H1 (cell line): ENCODE measurements at regions not wholly inside any gene's neighbourhood (a gene's known extent, or its start where the extent isn't known, plus 50 kb on each side); places are given as distances from the start of the nearest gene placed in this dataset.

Experiments used
- CREB1 ChIP-seq: IDR thresholded peaks from 2 replicates; pipeline ENCODE4 v1.6.1; 2012; ENCODE audit warnings: inconsistent platforms
- CTCF ChIP-seq, 3 experiments: IDR thresholded peaks; 1 replicate in 2 of 3; 2 replicates in 1 of 3; pipeline versions ENCODE4 v1.5.1 to v1.6.1; 2011; ENCODE audit warnings: low read length in 3 of 3, mild to moderate bottlenecking in 3 of 3, inconsistent platforms in 2 of 3, low read depth in 1 of 3, moderate library complexity in 1 of 3; ENCODE audit not compliant: insufficient read depth in 1 of 3; ENCODE audit errors: control extremely low read depth in 1 of 3
- GTF2F1 ChIP-seq: IDR thresholded peaks from 2 replicates; pipeline ENCODE4 v1.6.1; 2012; ENCODE audit warnings: low read depth, low read length, improper control_type of control experiment, borderline replicate concordance
- JUN ChIP-seq: IDR thresholded peaks from 2 replicates; pipeline ENCODE4 v1.6.1; 2011; ENCODE audit warnings: low read depth, mild to moderate bottlenecking, improper control_type of control experiment, low read length
- TAF7 ChIP-seq: optimal IDR thresholded peaks from 2 replicates; pipeline ENCODE3; 2011; ENCODE audit warnings: low read depth, mild to moderate bottlenecking, inconsistent platforms, low read length, moderate library complexity, borderline replicate concordance
- TBP ChIP-seq: IDR thresholded peaks from 2 replicates; pipeline ENCODE4 v1.6.1; 2011; ENCODE audit warnings: low read depth, low read length, improper control_type of control experiment
- TF ChIP-seq, protein P1 (sequence below): fragments of 300-600 bp; sonication (generic); IDR thresholded peaks from 2 replicates; pipeline ENCODE4 v1.7.1; 2012; ENCODE audit warnings: low read length, moderate library complexity, mild to moderate bottlenecking, inconsistent platforms; ENCODE audit not compliant: insufficient replicate concordance

- TF ChIP-seq, protein P1, sequence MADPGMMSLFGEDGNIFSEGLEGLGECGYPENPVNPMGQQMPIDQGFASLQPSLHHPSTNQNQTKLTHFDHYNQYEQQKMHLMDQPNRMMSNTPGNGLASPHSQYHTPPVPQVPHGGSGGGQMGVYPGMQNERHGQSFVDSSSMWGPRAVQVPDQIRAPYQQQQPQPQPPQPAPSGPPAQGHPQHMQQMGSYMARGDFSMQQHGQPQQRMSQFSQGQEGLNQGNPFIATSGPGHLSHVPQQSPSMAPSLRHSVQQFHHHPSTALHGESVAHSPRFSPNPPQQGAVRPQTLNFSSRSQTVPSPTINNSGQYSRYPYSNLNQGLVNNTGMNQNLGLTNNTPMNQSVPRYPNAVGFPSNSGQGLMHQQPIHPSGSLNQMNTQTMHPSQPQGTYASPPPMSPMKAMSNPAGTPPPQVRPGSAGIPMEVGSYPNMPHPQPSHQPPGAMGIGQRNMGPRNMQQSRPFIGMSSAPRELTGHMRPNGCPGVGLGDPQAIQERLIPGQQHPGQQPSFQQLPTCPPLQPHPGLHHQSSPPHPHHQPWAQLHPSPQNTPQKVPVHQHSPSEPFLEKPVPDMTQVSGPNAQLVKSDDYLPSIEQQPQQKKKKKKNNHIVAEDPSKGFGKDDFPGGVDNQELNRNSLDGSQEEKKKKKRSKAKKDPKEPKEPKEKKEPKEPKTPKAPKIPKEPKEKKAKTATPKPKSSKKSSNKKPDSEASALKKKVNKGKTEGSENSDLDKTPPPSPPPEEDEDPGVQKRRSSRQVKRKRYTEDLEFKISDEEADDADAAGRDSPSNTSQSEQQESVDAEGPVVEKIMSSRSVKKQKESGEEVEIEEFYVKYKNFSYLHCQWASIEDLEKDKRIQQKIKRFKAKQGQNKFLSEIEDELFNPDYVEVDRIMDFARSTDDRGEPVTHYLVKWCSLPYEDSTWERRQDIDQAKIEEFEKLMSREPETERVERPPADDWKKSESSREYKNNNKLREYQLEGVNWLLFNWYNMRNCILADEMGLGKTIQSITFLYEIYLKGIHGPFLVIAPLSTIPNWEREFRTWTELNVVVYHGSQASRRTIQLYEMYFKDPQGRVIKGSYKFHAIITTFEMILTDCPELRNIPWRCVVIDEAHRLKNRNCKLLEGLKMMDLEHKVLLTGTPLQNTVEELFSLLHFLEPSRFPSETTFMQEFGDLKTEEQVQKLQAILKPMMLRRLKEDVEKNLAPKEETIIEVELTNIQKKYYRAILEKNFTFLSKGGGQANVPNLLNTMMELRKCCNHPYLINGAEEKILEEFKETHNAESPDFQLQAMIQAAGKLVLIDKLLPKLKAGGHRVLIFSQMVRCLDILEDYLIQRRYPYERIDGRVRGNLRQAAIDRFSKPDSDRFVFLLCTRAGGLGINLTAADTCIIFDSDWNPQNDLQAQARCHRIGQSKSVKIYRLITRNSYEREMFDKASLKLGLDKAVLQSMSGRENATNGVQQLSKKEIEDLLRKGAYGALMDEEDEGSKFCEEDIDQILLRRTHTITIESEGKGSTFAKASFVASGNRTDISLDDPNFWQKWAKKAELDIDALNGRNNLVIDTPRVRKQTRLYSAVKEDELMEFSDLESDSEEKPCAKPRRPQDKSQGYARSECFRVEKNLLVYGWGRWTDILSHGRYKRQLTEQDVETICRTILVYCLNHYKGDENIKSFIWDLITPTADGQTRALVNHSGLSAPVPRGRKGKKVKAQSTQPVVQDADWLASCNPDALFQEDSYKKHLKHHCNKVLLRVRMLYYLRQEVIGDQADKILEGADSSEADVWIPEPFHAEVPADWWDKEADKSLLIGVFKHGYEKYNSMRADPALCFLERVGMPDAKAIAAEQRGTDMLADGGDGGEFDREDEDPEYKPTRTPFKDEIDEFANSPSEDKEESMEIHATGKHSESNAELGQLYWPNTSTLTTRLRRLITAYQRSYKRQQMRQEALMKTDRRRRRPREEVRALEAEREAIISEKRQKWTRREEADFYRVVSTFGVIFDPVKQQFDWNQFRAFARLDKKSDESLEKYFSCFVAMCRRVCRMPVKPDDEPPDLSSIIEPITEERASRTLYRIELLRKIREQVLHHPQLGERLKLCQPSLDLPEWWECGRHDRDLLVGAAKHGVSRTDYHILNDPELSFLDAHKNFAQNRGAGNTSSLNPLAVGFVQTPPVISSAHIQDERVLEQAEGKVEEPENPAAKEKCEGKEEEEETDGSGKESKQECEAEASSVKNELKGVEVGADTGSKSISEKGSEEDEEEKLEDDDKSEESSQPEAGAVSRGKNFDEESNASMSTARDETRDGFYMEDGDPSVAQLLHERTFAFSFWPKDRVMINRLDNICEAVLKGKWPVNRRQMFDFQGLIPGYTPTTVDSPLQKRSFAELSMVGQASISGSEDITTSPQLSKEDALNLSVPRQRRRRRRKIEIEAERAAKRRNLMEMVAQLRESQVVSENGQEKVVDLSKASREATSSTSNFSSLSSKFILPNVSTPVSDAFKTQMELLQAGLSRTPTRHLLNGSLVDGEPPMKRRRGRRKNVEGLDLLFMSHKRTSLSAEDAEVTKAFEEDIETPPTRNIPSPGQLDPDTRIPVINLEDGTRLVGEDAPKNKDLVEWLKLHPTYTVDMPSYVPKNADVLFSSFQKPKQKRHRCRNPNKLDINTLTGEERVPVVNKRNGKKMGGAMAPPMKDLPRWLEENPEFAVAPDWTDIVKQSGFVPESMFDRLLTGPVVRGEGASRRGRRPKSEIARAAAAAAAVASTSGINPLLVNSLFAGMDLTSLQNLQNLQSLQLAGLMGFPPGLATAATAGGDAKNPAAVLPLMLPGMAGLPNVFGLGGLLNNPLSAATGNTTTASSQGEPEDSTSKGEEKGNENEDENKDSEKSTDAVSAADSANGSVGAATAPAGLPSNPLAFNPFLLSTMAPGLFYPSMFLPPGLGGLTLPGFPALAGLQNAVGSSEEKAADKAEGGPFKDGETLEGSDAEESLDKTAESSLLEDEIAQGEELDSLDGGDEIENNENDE: no peak
- TF ChIP-seq CREB1 (no peak), JUN (no peak), CTCF (IDR thresholded peaks at IDR 0.05; ENCODE audit: control extremely low read depth in 1 of 3, insufficient read depth in 1 of 3, low read depth in 1 of 3, low read length in 3 of 3) (peak in 2 of 3 experiments; percentile 32 to 75; a peak in 2 of 4 replicates), TAF7 (no peak), GTF2F1 (no peak), TBP (no peak)
Observed at GRCh38 chr3:152524198-152525140, 255.7 kb downstream of the MBNL1 start (continued).
